Right lobe of liver (tissue), 6 donors: ENCODE measurements at regions not wholly inside any gene's neighbourhood (a gene's known extent, or its start where the extent isn't known, plus 50 kb on each side); places are given as distances from the start of the nearest gene placed in this dataset.
"Not testable (repeated sequence)": the region's sequence is repeated elsewhere in the genome, so short reads cannot be mapped to it uniquely, and the experiment has no call there.

Experiments
- ATAC-seq, 4 donors: fragments of 200-7000 bp; cut with Tn5 transposase; one replicate each; pipeline ENCODE4 v1.9.1; 2020; ENCODE audit warnings: mild to moderate bottlenecking in 4 of 4, moderate library complexity in 4 of 4
- DNase-seq, 3 donors: peaks; one replicate each; pipeline ENCODE4 v3.0.0-alpha.2; 2020
- H3K27ac ChIP-seq, 3 donors: fragments of 200-600 bp; one replicate each; pipeline ENCODE4 v1.8.0; 2022
- H3K27me3 ChIP-seq, 2 donors: fragments of 200-600 bp; one replicate each; pipeline ENCODE4 v1.8.0; 2022
- H3K36me3 ChIP-seq, 4 donors: fragments of 200-600 bp; sonication (generic) in 1 of 4; one replicate each; pipeline versions ENCODE4 v1.5.1 to v1.8.0; 2017 to 2022; ENCODE audit warnings: control low read depth in 1 of 4
- H3K4me1 ChIP-seq, 4 donors: fragments of 200-600 bp; sonication (generic) in 1 of 4; one replicate each; pipeline versions ENCODE4 v1.5.1 to v1.8.0; 2017 to 2022; ENCODE audit warnings: control low read depth in 1 of 4
- H3K4me3 ChIP-seq, 3 donors: fragments of 200-600 bp; one replicate each; pipeline ENCODE4 v1.8.0; 2022
- H3K9me3 ChIP-seq, 4 donors: fragments of 200-600 bp; sonication (generic) in 1 of 4; one replicate each; pipeline versions ENCODE4 v1.5.1 to v1.8.0; 2017 to 2022; ENCODE audit warnings: control low read depth in 1 of 4
- POLR2A ChIP-seq: fragments of 450-650 bp; IDR thresholded peaks from one replicate; pipeline ENCODE4 v1.6.1; 2017; ENCODE audit warnings: antibody characterized with exemption, mild to moderate bottlenecking
- WGBS: methylation state at CpG from one replicate; pipeline ENCODE4 v1.1.6; 2018; ENCODE audit warnings: low coverage, low lambda C conversion rate; ENCODE audit not compliant: insufficient coverage; ENCODE audit errors: missing lambda C conversion rate; 5-methylcytosine and 5-hydroxymethylcytosine counted together
- intact Hi-C, 2 donors: fragments of 100-400 bp; cut with DNase I; formaldehyde crosslinking; loops; one replicate each; pipeline versions ENCODE4 v1.11.2 to v1.14.1; 2022
- TF ChIP-seq, protein P1 (sequence below), 4 donors: fragments of 200-600 bp in 3 of 4; fragments of 450-650 bp in 1 of 4; IDR thresholded peaks; one replicate each; pipeline versions ENCODE4 v1.5.1 to v1.8.0; 2016 to 2022; ENCODE audit warnings: antibody characterized with exemption in 4 of 4, mild to moderate bottlenecking in 2 of 4
- donor health status: DM: no; HTN: yes; CAD: no.
- donor health status: DM: no; HTN: no; CAD: no.
- donor health status: DM: no; HTN: no; CAD: no.
- donor health status: DM: no; HTN: yes; CAD: no.
- donor health status: DM: no; HTN: yes; CAD: no.

DNA sequence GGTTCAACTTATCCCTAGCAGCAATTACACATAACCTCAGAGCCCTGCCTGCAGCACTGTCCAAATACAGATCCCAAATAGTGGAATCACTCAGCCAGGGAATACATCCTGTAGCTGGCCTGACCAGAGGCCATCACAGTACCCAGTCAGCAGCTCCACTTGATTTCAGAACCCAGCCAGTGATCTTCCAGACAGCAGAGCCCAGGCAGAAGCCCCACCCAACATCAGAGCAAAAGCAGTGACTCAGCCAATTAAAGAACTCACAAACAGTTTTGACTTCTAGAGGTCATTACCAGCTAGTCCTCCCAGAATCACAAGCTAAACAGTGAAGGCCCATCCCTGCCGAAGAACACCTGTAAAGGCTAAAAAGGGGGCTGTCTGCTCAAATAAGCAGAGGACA, 118.0 kb upstream of the SRD5A2 start:
- ATAC-seq (peak in 2 of 4 donors; percentile 42 to 44), DNase-seq (no peak)
- no peak for TF ChIP-seq POLR2A
- TF ChIP-seq, protein P1, sequence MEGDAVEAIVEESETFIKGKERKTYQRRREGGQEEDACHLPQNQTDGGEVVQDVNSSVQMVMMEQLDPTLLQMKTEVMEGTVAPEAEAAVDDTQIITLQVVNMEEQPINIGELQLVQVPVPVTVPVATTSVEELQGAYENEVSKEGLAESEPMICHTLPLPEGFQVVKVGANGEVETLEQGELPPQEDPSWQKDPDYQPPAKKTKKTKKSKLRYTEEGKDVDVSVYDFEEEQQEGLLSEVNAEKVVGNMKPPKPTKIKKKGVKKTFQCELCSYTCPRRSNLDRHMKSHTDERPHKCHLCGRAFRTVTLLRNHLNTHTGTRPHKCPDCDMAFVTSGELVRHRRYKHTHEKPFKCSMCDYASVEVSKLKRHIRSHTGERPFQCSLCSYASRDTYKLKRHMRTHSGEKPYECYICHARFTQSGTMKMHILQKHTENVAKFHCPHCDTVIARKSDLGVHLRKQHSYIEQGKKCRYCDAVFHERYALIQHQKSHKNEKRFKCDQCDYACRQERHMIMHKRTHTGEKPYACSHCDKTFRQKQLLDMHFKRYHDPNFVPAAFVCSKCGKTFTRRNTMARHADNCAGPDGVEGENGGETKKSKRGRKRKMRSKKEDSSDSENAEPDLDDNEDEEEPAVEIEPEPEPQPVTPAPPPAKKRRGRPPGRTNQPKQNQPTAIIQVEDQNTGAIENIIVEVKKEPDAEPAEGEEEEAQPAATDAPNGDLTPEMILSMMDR (IDR thresholded peaks at IDR 0.05), result no peak
- H3K27ac ChIP-seq, result no peak overlapping the region
- no peak overlapping the region for H3K4me3 ChIP-seq
- no peaks in the 10 kb centered on the region for H3K36me3 ChIP-seq
- intact Hi-C loops, result no loop called here
- peaks cover 0 to 10% (median 5%) of the 10 kb centered on the region in 4 donors for H3K4me1 ChIP-seq
- peaks cover 0 to 18% (median 9%) of the 10 kb centered on the region in 4 donors for H3K9me3 ChIP-seq
- WGBS, result 80% methylated on average over 1 of the region's 1 CpG
- no peaks in the 10 kb centered on the region for H3K27me3 ChIP-seq

DNA sequence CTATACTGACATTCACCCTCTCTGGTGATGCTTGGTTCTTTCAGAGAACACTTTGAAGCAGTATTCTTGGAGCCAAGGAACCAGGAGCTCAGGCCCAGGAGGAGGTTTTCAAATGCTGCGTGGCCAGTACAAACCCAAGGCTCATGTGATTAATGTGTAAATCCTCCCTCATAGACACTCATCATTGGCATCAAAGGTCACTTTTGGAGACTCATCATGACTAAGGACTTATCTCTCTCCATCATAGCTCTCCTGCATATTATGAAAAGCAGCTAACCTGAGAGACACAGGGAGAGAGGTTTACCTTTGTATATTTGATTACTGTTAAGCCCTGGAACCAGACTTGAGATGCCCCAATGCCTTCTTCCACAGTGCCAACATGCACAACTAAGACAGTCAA, 115.3 kb upstream of the SRD5A2 start:
- intact Hi-C loops, result no loop called here
- no peak for TF ChIP-seq POLR2A
- TF ChIP-seq, protein P1 (IDR thresholded peaks at IDR 0.05), result no peak
- Histone ChIP-seq H3K27me3 (no peaks in the 10 kb centered on the region), H3K36me3 (no peaks in the 10 kb centered on the region), H3K4me1 (no peaks in the 10 kb centered on the region), H3K27ac (no peak overlapping the region), H3K9me3 (peaks cover 0 to 25% (median 13%) of the 10 kb centered on the region in 4 donors), H3K4me3 (no peak overlapping the region)
- 80% methylated on average over 1 of the region's 1 CpG for WGBS
- ATAC-seq (peak in 1 of 4 donors; percentile 23), DNase-seq (no peak)

DNA sequence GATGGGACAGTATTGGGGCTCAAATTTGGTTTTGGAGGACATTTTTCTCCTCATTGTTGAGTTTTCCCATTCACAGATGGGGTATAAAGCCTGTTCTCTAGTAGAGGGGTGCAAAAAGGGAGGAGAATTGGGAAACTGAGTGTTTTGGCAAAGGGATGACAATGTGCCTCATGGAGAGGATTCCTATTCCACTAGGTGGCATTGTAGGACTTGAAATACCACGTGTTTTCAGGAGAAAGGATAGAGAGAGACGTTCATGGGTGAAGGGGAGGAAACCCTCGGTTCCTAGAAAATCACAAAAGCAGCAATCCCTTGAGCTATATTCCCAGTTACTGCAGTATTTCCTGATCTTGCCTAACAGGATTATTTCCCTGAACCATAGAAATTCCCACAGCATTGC, 113.7 kb upstream of the SRD5A2 start:
- Histone ChIP-seq H3K27ac (no peak overlapping the region), H3K4me3 (no peak overlapping the region), H3K36me3 (no peaks in the 10 kb centered on the region), H3K4me1 (no peaks in the 10 kb centered on the region), H3K9me3 (peaks cover 0 to 25% (median 13%) of the 10 kb centered on the region in 4 donors), H3K27me3 (no peaks in the 10 kb centered on the region)
- TF ChIP-seq, protein P1 (IDR thresholded peaks at IDR 0.05), result peak in 2 of 4 donors; percentile 20 to 32
- TF ChIP-seq POLR2A, result no peak
- no peak for DNase-seq
- 65% methylated on average over 3 of the region's 3 CpGs for WGBS
- peak in 1 of 4 donors; percentile 54 for ATAC-seq
- intact Hi-C loops, result no loop called here

DNA sequence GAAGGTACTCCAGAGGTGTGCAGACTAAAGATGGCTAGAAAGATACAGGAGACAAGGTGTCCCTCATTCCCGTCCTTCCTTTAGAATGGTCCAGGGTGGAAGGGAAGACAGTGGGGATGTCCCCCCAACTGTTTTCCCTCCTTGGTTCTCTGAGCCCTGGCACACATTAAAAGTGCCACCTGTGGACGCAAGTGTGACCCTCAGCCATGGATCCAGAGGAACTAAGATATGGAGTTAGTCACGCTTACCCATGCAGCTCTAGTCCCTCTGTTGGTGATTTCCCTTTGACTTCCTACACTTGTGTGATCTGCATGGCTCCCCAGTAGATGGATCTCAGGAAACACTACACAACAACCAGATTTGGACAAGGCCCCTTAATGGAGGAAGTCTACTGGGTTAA, 113.1 kb upstream of the SRD5A2 start:
- Histone ChIP-seq H3K4me1 (no peaks in the 10 kb centered on the region), H3K4me3 (no peak overlapping the region), H3K9me3 (peaks cover 0 to 25% (median 13%) of the 10 kb centered on the region in 4 donors), H3K36me3 (no peaks in the 10 kb centered on the region), H3K27ac (no peak overlapping the region), H3K27me3 (no peaks in the 10 kb centered on the region)
- TF ChIP-seq POLR2A, result no peak
- TF ChIP-seq, protein P1 (IDR thresholded peaks at IDR 0.05), result no peak
- 78% methylated on average over 2 of the region's 3 CpGs for WGBS
- ATAC-seq (no peak), DNase-seq (no peak)
- intact Hi-C loops, result no loop called here

DNA sequence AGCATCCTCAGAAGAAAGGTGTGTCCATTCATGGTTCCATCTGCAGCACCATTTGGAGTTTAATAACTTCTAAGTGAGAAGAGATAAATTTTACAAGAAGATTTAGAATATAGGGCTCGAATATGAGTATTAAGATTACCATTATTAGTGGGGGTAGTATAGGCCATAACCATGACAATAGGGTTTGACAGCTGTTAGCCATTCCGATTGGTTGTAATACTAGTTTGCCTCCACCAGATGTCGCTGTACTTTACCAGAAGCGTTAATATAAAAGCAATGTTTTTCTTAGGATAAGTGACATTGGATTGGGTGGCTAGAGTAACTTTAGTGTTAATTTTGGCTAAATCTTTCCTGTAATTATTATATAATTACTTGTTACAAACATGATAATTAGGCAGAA, 107.5 kb upstream of the SRD5A2 start:
- no peak overlapping the region for H3K4me3 ChIP-seq
- ATAC-seq (peak in 1 of 4 donors; percentile 43), DNase-seq (no peak)
- peaks cover 0 to 4% (median 0%) of the 10 kb centered on the region in 4 donors for H3K9me3 ChIP-seq
- no peaks in the 10 kb centered on the region for H3K36me3 ChIP-seq
- H3K4me1 ChIP-seq, result no peaks in the 10 kb centered on the region
- no peak overlapping the region for H3K27ac ChIP-seq
- H3K27me3 ChIP-seq, result no peaks in the 10 kb centered on the region
- WGBS, result 49% methylated on average over 4 of the region's 4 CpGs
- TF ChIP-seq, protein P1 (IDR thresholded peaks at IDR 0.05), result peak; percentile 41 to 62 (median 50)
- no peak for TF ChIP-seq POLR2A
- intact Hi-C loops, result no loop called here

DNA sequence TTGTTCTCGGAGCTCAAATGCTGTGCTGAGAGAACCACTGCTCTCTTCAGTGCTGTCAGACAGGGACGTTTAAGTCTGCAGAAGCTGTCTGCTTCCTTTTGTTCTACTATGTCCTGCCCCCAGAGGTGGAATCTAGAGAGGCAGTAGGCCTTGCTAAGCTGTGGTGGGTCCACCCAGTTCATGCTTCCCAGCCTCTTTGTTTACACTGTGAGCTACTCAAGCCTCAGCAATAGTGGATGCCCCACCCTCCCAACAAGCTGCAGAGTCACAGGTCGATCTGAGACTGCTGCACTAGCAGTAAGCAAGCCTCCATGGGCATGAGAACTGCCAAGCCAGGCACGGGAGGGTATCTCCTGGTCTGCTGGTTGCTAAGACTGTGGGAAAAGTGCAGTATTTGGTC, 102.8 kb upstream of the SRD5A2 start:
- intact Hi-C loops, H3K27ac ChIP-seq, H3K27me3 ChIP-seq, H3K9me3 ChIP-seq, H3K4me3 ChIP-seq, H3K36me3 ChIP-seq, ATAC-seq, DNase-seq, H3K4me1 ChIP-seq: not testable (repeated sequence)
- WGBS, result 33% methylated on average over 1 of the region's 4 CpGs
